ENCODE measurements at regions not wholly inside any gene's neighbourhood (a gene's known extent, or its start where the extent isn't known, plus 50 kb on each side); places are given as distances from the start of the nearest gene placed in this dataset.

DNA sequence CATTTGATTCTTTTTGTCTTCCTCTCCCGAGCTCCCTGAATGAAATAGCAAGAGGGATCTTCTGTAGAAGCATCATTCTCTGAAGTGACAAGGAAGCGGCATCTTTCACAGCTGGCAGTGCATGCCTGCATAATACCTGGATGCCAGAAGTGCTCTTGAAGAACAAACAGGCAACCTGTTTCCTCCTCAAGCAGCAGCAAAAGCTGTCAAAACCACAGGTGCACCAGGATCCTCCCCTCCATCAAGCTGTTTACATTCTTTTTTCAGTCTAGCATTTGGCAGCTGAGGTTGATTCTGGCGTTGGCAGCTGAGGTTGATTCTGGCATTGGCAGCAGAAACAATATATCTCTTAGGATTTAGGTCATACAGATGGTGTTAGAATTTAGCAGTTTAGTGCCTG, 979.0 kb downstream of the TUSC7 start:
- Histone ChIP-seq H3K27ac (no peak overlapping the region), H3K4me3 (no peak overlapping the region), H3K27me3 (no peaks in the 10 kb centered on the region), H3K36me3 (no peaks in the 10 kb centered on the region), H3K9me3 (no peaks in the 10 kb centered on the region), H3K4me1 (no peaks in the 10 kb centered on the region)
- no peak for DNase-seq
- WGBS, 2 donors (ENCODE audit: low coverage in 1 of 2), result 43 to 47% methylated on average over 1 to 3 of the region's 3 CpGs
- in situ Hi-C loops (cut with MboI; ENCODE audit: low pct_ligation_motif_present in 1 of 4, low pct_unique_long_range_greater_than_20kb in 1 of 4, low sequenced_read_pairs in 3 of 4), result no loop called here
- intact Hi-C loops (cut with DNase I; ENCODE audit: low total_unique reads), result no loop called here
- TF ChIP-seq, protein P1, sequence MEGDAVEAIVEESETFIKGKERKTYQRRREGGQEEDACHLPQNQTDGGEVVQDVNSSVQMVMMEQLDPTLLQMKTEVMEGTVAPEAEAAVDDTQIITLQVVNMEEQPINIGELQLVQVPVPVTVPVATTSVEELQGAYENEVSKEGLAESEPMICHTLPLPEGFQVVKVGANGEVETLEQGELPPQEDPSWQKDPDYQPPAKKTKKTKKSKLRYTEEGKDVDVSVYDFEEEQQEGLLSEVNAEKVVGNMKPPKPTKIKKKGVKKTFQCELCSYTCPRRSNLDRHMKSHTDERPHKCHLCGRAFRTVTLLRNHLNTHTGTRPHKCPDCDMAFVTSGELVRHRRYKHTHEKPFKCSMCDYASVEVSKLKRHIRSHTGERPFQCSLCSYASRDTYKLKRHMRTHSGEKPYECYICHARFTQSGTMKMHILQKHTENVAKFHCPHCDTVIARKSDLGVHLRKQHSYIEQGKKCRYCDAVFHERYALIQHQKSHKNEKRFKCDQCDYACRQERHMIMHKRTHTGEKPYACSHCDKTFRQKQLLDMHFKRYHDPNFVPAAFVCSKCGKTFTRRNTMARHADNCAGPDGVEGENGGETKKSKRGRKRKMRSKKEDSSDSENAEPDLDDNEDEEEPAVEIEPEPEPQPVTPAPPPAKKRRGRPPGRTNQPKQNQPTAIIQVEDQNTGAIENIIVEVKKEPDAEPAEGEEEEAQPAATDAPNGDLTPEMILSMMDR (IDR thresholded peaks at IDR 0.05), result no peak
- no peak for TF ChIP-seq POLR2A (IDR thresholded peaks at IDR 0.05)
- TF ChIP-seq POLR2AphosphoS5 (IDR thresholded peaks at IDR 0.05), result no peak
- TF ChIP-seq EP300 (IDR thresholded peaks at IDR 0.05; ENCODE audit: low read depth), result no peak

DNA sequence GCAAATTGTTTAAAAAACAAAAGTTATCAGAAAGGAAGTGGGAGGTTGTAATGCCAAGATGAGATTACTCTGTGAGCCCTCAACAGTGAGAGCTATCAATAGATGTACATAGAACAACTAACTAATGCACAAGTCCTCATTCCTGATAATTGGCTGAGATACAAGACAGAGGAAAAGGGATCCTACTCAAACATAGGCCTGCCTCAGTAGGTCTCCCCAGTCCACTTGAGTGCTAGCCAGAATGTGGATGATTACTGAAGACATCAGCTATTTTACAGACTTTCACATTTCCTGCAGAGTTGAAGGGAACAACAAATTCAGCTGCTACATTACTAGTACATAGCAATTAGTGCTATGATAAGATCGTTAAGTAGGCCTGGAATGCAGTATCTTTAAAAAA, 981.9 kb downstream of the TUSC7 start:
- TF ChIP-seq POLR2AphosphoS5 (IDR thresholded peaks at IDR 0.05) (no peak), EP300 (IDR thresholded peaks at IDR 0.05; ENCODE audit: low read depth) (no peak), POLR2A (IDR thresholded peaks at IDR 0.05) (no peak)
- TF ChIP-seq, protein P1 (IDR thresholded peaks at IDR 0.05), result no peak
- Histone ChIP-seq H3K27me3 (no peaks in the 10 kb centered on the region), H3K9me3 (no peaks in the 10 kb centered on the region), H3K4me1 (no peaks in the 10 kb centered on the region), H3K27ac (no peak overlapping the region), H3K36me3 (no peaks in the 10 kb centered on the region), H3K4me3 (no peak overlapping the region)
- in situ Hi-C loops (cut with MboI; ENCODE audit: low pct_ligation_motif_present in 1 of 4, low pct_unique_long_range_greater_than_20kb in 1 of 4, low sequenced_read_pairs in 3 of 4), result no loop called here
- DNase-seq, result no peak
- intact Hi-C loops (cut with DNase I; ENCODE audit: low total_unique reads), result no loop called here
- WGBS, 2 donors (ENCODE audit: low coverage in 1 of 2), result 76 to 80% methylated on average over 1 of the region's 1 CpG

DNA sequence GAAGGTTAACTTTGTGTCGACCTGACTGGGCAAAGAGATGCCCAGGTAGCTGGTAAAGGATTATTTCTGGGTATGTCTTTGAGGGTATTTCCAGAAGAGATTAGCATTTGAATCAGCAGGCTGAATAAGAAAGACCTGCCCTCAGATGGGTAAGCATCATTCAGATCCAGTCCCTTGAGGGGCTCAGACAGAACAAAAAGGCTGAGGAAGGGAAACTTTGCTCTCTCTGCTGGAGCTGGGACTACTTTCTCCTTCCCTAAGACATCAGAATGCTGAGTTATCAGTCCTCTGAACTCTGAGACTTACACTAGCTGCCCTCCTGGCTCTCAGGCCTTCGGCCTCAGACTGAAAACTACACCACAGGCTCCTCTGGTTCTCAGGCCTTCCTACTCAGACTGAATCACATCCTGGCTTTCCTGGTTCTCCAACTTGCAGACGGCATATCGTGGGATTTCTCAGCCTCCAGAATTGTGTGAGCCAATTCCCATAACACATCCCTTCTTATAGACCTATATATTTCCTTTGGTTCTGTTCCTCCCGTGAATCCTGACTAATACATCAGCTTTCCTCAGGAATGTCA, 982.9 kb downstream of the TUSC7 start:
- Histone ChIP-seq H3K27ac (no peak overlapping the region), H3K4me3 (no peak overlapping the region), H3K9me3 (no peaks in the 10 kb centered on the region), H3K27me3 (no peaks in the 10 kb centered on the region), H3K36me3 (no peaks in the 10 kb centered on the region), H3K4me1 (no peaks in the 10 kb centered on the region)
- DNase-seq, result no peak
- intact Hi-C loops (cut with DNase I; ENCODE audit: low total_unique reads), result no loop called here
- TF ChIP-seq EP300 (IDR thresholded peaks at IDR 0.05; ENCODE audit: low read depth) (no peak), POLR2A (IDR thresholded peaks at IDR 0.05) (no peak), POLR2AphosphoS5 (IDR thresholded peaks at IDR 0.05) (no peak)
- TF ChIP-seq, protein P1 (IDR thresholded peaks at IDR 0.05), result no peak
- in situ Hi-C loops (cut with MboI; ENCODE audit: low pct_ligation_motif_present in 1 of 4, low pct_unique_long_range_greater_than_20kb in 1 of 4, low sequenced_read_pairs in 3 of 4), result no loop called here
- WGBS, 2 donors (ENCODE audit: low coverage in 1 of 2), result 77 to 89% methylated on average over 4 to 5 of the region's 5 CpGs

DNA sequence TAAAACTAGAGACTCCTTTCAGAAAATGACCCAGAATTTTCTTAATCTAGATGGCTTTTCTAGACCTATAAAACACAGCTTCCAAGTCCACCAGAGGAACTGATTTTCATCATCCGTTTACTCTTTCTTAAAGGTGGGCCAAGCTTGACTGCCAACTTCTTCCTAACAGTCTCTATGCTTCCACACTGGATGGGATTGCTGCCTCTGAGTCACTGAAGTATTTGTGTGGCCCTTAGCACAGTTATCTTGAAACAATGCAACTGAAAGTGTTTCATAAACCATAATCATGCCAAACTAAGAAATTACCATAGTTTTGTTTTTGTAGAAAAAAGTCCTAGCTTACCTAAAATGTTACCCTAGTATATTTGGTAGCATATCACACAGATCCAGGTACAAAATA, 985.7 kb downstream of the TUSC7 start:
- in situ Hi-C loops (cut with MboI; ENCODE audit: low pct_ligation_motif_present in 1 of 4, low pct_unique_long_range_greater_than_20kb in 1 of 4, low sequenced_read_pairs in 3 of 4) (no loop called here), intact Hi-C loops (cut with DNase I; ENCODE audit: low total_unique reads) (no loop called here)
- no peak for DNase-seq
- Histone ChIP-seq H3K4me1 (no peaks in the 10 kb centered on the region), H3K9me3 (no peaks in the 10 kb centered on the region), H3K36me3 (no peaks in the 10 kb centered on the region), H3K27ac (no peak overlapping the region), H3K4me3 (no peak overlapping the region), H3K27me3 (no peaks in the 10 kb centered on the region)
- TF ChIP-seq, protein P1 (IDR thresholded peaks at IDR 0.05), result no peak
- TF ChIP-seq POLR2AphosphoS5 (IDR thresholded peaks at IDR 0.05) (no peak), POLR2A (IDR thresholded peaks at IDR 0.05) (no peak), EP300 (IDR thresholded peaks at IDR 0.05; ENCODE audit: low read depth) (no peak)
- 60 to 70% methylated on average over 1 of the region's 1 CpG for WGBS, 2 donors (ENCODE audit: low coverage in 1 of 2)

Measured in transverse colon (tissue), 4 donors.